ENCODE measurements at regions not wholly inside any gene's neighbourhood (a gene's known extent, or its start where the extent isn't known, plus 50 kb on each side); places are given as distances from the start of the nearest gene placed in this dataset.

- Histone ChIP-seq H4K20me1 (ENCODE audit: insufficient read depth) (no peaks in the 10 kb centered on the region), H3K27ac (no peak overlapping the region), H3K9me2 (ENCODE audit: insufficient read depth) (no peaks in the 10 kb centered on the region), H3K4me1 (replicated peaks; ENCODE audit: insufficient read depth) (no peaks in the 10 kb centered on the region), H3K79me2 (ENCODE audit: low read depth) (no peaks in the 10 kb centered on the region), H2AFZ (no peak overlapping the region), H3K36me3 (ENCODE audit: low read depth) (no peaks in the 10 kb centered on the region), H3K4me2 (no peak overlapping the region), H3K9me3 (ENCODE audit: insufficient read depth, low read depth) (no peaks in the 10 kb centered on the region), H3K4me3 (no peak overlapping the region), H3F3A (ENCODE audit: insufficient read depth, low read depth) (no peaks in the 10 kb centered on the region), H3K27me3 (ENCODE audit: insufficient read depth, low read depth) (no peaks in the 10 kb centered on the region)
- ChIA-PET CTCF (interaction anchor here (0.7 kb wide), 1 partner anchor 1897 kb away, joined by 3 read pairs; no protein-coding TSS in a partner anchor), POLR2A (ENCODE audit: unreplicated experiment) (no interaction called here)
- no TSS peak for BruUV-seq (replicated peaks)
- intact Hi-C loops (cut with micrococcal nuclease; ENCODE audit: unreplicated experiment), result no loop called here
- TF ChIP-seq EZH2 (IDR thresholded peaks at IDR 0.05; ENCODE audit: low read depth) (no peak), CTCF (conservative IDR thresholded peaks at IDR 0.05) (no peak)
- no peak for DNase-seq
These were observed 331.3 kb upstream of the PROK2 start for GRCh38 chr3:72116226-72116625.

- Histone ChIP-seq H3K4me1 (replicated peaks; ENCODE audit: insufficient read depth) (no peaks in the 10 kb centered on the region), H3K27me3 (ENCODE audit: insufficient read depth, low read depth) (no peaks in the 10 kb centered on the region), H3K79me2 (ENCODE audit: low read depth) (no peaks in the 10 kb centered on the region), H3K4me3 (no peak overlapping the region), H3K4me2 (no peak overlapping the region), H3K36me3 (ENCODE audit: low read depth) (no peaks in the 10 kb centered on the region), H3K9me2 (ENCODE audit: insufficient read depth) (no peaks in the 10 kb centered on the region), H3F3A (ENCODE audit: insufficient read depth, low read depth) (no peaks in the 10 kb centered on the region), H3K9me3 (ENCODE audit: insufficient read depth, low read depth) (no peaks in the 10 kb centered on the region), H2AFZ (no peak overlapping the region), H4K20me1 (ENCODE audit: insufficient read depth) (no peaks in the 10 kb centered on the region), H3K27ac (no peak overlapping the region)
- TF ChIP-seq CTCF (conservative IDR thresholded peaks at IDR 0.05) (no peak), EZH2 (IDR thresholded peaks at IDR 0.05; ENCODE audit: low read depth) (no peak)
- DNase-seq, result no peak
- CTCF ChIA-PET, result interaction anchor here (0.7 kb wide), 1 partner anchor 1896 kb away, joined by 3 read pairs; no protein-coding TSS in a partner anchor
- POLR2A ChIA-PET (ENCODE audit: unreplicated experiment), result no interaction called here
- BruUV-seq (replicated peaks), result no TSS peak
- intact Hi-C loops (cut with micrococcal nuclease; ENCODE audit: unreplicated experiment), result no loop called here
These were observed 330.4 kb upstream of the PROK2 start for GRCh38 chr3:72115307-72115706.

GRCh38 chr3:72114773-72115172, 329.8 kb upstream of the PROK2 start:
- Histone ChIP-seq H3K27me3 (ENCODE audit: insufficient read depth, low read depth) (no peaks in the 10 kb centered on the region), H3K9me3 (ENCODE audit: insufficient read depth, low read depth) (no peaks in the 10 kb centered on the region)
- POLR2A ChIA-PET (ENCODE audit: unreplicated experiment), result no interaction called here

More at GRCh38 chr3:72114773-72115172, 329.8 kb upstream of the PROK2 start:
- H4K20me1 ChIP-seq (ENCODE audit: insufficient read depth), result no peaks in the 10 kb centered on the region
- no peaks in the 10 kb centered on the region for H3K4me1 ChIP-seq (replicated peaks; ENCODE audit: insufficient read depth)
- intact Hi-C loops (cut with micrococcal nuclease; ENCODE audit: unreplicated experiment), result no loop called here
- CTCF ChIA-PET, result no interaction called here
- DNase-seq, result no peak
- BruUV-seq (replicated peaks), result no TSS peak
- no peaks in the 10 kb centered on the region for H3K79me2 ChIP-seq (ENCODE audit: low read depth)
- no peak overlapping the region for H3K4me2 ChIP-seq
- no peaks in the 10 kb centered on the region for H3F3A ChIP-seq (ENCODE audit: insufficient read depth, low read depth)
- no peak overlapping the region for H2AFZ ChIP-seq
- TF ChIP-seq CTCF (conservative IDR thresholded peaks at IDR 0.05) (no peak), EZH2 (IDR thresholded peaks at IDR 0.05; ENCODE audit: low read depth) (no peak)
- no peak overlapping the region for H3K4me3 ChIP-seq
- no peaks in the 10 kb centered on the region for H3K36me3 ChIP-seq (ENCODE audit: low read depth)
- no peaks in the 10 kb centered on the region for H3K9me2 ChIP-seq (ENCODE audit: insufficient read depth)
- no peak overlapping the region for H3K27ac ChIP-seq
